NCI-H1092 treated with DMSO at 0.1 percent for 48 hours (cell line): ENCODE measurements at regions not wholly inside any gene's neighbourhood (a gene's known extent, or its start where the extent isn't known, plus 50 kb on each side); places are given as distances from the start of the nearest gene placed in this dataset.
A peak's percentile ranks its signal among the peaks of the same experiment; 100 is the strongest.
"Not testable (repeated sequence)": the region's sequence is repeated elsewhere in the genome, so short reads cannot be mapped to it uniquely, and the experiment has no call there.

ENCODE experiments used
- DNase-seq: peaks from one replicate; lab custom pipeline; 2025; lab: John Stamatoyannopoulos, UW

- no peak for DNase-seq
Measured at GRCh38 chr3:185995352-185995751, 57.5 kb upstream of the TRA2B start.

DNA sequence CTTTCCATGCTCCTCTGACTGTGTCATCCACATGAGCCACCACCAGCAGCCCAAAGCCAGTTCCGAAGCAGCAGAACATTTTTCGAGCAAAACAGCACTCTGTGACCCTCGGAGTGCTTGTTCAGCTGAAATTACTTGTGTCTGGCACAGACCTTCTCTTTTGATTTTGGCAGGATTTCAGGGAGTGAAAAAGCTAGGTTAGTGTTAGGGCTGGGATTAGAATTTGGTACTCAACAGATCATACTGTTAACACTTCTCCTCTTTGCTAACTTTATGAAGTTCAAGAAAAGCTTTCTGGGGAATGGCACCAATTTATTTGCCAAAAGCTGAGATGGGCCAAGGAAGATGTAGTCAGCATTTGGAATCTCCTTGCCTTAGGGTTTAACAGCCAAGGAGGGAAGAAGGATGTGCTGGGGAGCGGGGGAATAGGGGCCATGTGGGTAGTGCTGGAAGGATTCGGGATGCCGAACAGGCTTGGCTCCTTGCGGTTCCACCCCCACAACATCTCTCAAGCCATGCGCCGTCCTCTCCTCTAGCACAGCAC lies 55.1 kb upstream of the TRA2B start:
- peak; percentile 3 for DNase-seq

DNA sequence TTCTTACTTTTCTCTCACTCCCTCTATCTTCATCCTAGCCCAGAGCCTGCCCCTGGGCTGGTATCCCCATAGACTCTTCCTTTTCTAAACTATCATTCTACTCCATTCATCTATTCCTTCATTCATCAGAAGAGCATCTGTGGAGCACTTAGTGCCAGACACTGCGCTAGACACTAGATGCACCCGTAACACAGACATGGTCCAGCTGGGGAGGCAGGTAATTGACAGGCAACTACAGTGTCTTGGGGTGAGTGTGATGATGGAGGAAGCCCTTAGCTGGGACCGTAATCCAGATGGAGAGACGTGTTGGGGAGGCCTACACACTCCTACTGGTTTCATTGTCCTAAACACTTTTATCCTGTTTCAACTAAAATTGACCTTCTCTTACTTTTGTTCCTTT lies 53.2 kb upstream of the TRA2B start:
- not testable (repeated sequence) for DNase-seq

DNA sequence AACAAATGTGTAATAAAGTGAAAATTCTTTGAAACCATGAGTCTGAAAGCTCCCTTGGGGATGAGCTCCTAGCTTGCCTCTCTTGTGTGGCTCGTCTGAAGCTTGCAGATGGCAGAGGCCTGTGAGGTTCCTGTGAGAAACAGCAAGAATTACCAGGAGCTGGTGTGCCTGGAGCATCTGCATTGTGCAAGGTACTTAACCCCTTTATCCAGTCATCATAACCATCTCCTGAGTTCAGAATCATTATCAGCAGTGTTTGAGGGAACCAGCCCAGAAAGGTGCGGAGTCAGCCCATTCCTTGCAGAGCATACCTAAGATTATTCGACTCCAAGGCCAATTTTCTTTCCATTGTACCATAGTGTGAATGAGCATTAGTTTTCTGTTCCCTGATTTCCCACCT lies 51.7 kb upstream of the TRA2B start:
- DNase-seq: no peak

DNA sequence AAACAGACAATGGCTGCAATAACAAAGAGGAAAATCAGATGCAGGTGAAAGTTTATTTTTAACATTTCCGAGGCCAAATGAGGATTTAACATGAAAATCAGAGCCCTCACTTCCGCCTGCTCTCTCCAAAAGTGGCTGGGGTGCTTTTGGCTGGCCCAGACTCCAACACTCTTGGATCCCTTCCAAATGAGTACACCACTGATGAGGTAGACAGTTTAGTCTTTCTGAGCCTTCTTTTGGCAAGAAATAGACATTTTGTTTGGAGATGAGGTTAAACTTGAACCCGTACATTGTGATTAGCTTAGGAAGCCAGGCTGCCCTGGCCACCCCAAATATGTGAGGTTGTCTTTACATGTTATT lies 51.0 kb upstream of the TRA2B start:
- peak; percentile 43 for DNase-seq

- peak; percentile 43 for DNase-seq
Measured at GRCh38 chr3:185988080-185988815, 50.4 kb upstream of the TRA2B start.
